ENCODE measurements at regions not wholly inside any gene's neighbourhood (a gene's known extent, or its start where the extent isn't known, plus 50 kb on each side); places are given as distances from the start of the nearest gene placed in this dataset.

DNA sequence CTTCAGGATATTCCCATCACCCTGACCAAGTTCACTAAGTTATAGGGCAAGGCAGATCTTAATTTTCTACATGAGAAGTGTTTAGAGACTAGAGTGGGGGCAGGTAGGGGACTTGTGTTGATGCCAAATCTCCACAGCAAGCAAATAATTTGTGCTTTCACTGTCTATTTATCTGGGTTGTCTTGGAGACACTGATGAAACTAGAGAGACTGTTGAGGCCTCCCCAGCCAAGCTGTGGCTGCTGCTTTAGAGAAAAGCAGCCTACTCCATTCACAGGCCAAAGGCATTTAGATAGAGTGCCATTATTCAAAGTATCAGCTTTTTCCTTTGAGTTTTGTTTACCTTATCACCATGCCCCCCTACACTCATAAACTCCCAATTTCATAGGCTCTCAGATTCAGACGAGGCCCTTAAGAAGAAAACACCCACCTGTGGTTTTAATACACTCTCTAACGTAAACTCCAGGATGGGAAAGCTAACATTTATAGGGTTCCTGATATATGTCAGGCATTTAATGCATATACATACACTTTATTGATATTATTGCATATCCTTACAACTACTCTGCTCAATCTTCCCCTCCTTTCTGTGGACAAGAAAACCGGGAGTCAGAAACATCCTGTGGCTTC lies 130.4 kb upstream of the FOXB1 start:
- H3K27me3 ChIP-seq (ENCODE audit: control insufficient read depth, insufficient read depth, low read length): peaks cover 3% of the 10 kb centered on the region
- no peak for DNase-seq
- no peaks in the 10 kb centered on the region for H3K9me3 ChIP-seq (replicated peaks; ENCODE audit: control insufficient read depth, low read depth, low read length)
- no peak overlapping the region for H3K27ac ChIP-seq (ENCODE audit: low read length)
- H3K4me1 ChIP-seq (ENCODE audit: control insufficient read depth, insufficient read depth, low read length): no peaks in the 10 kb centered on the region
- WGBS (ENCODE audit: insufficient coverage): 60% methylated on average over 1 of the region's 3 CpGs
- H3K4me3 ChIP-seq (ENCODE audit: low read length): no peak overlapping the region
- no peaks in the 10 kb centered on the region for H3K36me3 ChIP-seq (ENCODE audit: control insufficient read depth, insufficient read depth, low read length)

DNA sequence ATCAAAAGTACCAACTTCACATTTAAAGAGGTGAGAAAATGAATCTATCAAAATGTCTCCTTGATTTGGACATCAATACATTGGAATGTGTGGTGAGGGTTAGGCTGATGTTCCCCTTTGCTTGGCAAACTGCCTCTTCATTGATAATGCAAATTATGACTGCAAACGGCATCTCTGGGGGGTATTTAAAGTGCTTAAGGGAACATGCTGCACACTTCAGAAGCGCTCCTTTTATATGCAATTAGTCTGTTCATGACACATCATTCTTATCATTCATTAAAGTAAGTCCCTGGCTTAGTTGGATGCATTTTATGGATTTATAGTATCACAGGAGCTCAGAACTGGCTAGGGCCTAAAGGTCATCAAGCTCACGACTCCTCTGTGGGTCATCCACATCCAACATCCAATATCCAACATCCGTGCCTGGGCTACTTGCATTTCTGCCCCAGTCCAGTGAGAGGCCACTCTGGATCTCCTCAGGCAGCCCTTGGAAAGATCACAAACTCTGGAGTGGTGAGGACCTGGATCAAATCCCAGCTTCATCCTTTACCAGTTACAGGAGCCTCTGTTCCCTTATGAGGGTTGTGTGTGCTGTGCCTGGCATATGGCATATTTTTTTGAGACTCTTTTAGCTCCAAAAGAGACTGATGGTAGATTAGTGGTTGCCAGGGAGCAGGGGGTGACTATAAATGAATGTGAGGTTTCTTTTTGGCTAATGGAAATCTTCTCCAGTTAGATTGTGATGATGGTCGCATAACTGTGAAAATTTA lies 136.8 kb upstream of the FOXB1 start:
- peaks cover 7% of the 10 kb centered on the region for H3K27me3 ChIP-seq (ENCODE audit: control insufficient read depth, insufficient read depth, low read length)
- H3K27ac ChIP-seq (ENCODE audit: low read length): no peak overlapping the region
- WGBS (ENCODE audit: insufficient coverage): 67% methylated on average over 1 of the region's 5 CpGs

GRCh38 chr15:59866642-59867041 lies 137.5 kb upstream of the FOXB1 start:
- WGBS (ENCODE audit: insufficient coverage): no CpG with 5 or more reads among the region's 4 CpGs
- peak; percentile 1 for DNase-seq
- no peaks in the 10 kb centered on the region for H3K4me1 ChIP-seq (ENCODE audit: control insufficient read depth, insufficient read depth, low read length)
- H3K27me3 ChIP-seq (ENCODE audit: control insufficient read depth, insufficient read depth, low read length): peaks cover 7% of the 10 kb centered on the region
- H3K4me3 ChIP-seq (ENCODE audit: low read length): no peak overlapping the region
- no peaks in the 10 kb centered on the region for H3K36me3 ChIP-seq (ENCODE audit: control insufficient read depth, insufficient read depth, low read length)
- H3K9me3 ChIP-seq (replicated peaks; ENCODE audit: control insufficient read depth, low read depth, low read length): no peaks in the 10 kb centered on the region
- no peak overlapping the region for H3K27ac ChIP-seq (ENCODE audit: low read length)

More for the DNA sequence above, 136.8 kb upstream of the FOXB1 start:
- no peak overlapping the region for H3K4me3 ChIP-seq (ENCODE audit: low read length)
- no peaks in the 10 kb centered on the region for H3K4me1 ChIP-seq (ENCODE audit: control insufficient read depth, insufficient read depth, low read length)
- no peaks in the 10 kb centered on the region for H3K36me3 ChIP-seq (ENCODE audit: control insufficient read depth, insufficient read depth, low read length)
- H3K9me3 ChIP-seq (replicated peaks; ENCODE audit: control insufficient read depth, low read depth, low read length): no peaks in the 10 kb centered on the region
- DNase-seq: no peak

DNA sequence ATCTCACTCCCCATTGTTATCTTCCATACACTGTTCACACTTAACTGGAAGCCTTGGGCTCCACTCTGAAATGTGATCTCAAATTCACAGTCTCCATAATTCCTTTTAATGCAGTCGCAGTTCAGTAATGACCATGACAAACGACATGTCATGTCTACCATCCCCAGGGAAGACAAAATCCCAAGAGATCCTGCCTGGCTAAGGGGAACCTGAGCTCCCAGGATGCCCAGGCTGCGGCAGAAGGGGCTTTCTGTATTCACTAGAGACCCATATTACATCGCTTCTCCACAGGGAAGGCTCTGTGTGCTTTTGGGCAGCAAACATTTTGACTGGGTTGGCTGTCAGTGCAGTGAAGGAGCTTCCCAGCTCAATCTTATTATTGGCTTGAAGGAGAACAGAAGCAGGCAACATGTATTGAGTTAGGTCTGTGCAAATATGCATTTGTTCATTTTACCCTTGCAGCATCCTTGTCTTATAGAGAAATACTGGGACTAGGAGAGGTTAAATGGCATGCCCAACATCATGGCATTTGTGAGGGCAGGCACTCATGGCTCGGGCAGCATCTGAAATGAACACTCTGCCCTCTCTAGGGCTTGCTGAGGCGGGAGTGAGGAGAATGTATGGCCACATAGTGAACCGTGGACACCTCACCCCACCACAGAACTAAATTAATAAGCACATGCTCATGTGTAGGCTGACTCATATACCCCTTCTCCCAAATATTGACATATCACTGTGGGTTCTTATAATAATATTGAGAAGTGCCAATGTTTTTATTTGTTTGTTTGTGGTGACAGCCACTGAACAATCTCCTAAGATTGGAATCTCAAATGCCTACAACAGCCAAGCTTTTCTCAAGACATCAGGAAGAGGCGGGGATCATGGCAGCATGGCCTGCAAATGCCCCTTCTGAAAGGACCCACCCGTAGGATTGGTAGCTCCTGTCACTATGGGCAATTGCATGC lies 141.6 kb upstream of the FOXB1 start:
- Histone ChIP-seq H3K27me3 (ENCODE audit: control insufficient read depth, insufficient read depth, low read length) (peaks cover 4% of the 10 kb centered on the region), H3K4me1 (ENCODE audit: control insufficient read depth, insufficient read depth, low read length) (no peaks in the 10 kb centered on the region), H3K4me3 (ENCODE audit: low read length) (no peak overlapping the region), H3K9me3 (replicated peaks; ENCODE audit: control insufficient read depth, low read depth, low read length) (no peaks in the 10 kb centered on the region), H3K36me3 (ENCODE audit: control insufficient read depth, insufficient read depth, low read length) (no peaks in the 10 kb centered on the region), H3K27ac (ENCODE audit: low read length) (no peak overlapping the region)
- 72% methylated on average over 3 of the region's 9 CpGs for WGBS (ENCODE audit: insufficient coverage)
- DNase-seq: no peak

DNA sequence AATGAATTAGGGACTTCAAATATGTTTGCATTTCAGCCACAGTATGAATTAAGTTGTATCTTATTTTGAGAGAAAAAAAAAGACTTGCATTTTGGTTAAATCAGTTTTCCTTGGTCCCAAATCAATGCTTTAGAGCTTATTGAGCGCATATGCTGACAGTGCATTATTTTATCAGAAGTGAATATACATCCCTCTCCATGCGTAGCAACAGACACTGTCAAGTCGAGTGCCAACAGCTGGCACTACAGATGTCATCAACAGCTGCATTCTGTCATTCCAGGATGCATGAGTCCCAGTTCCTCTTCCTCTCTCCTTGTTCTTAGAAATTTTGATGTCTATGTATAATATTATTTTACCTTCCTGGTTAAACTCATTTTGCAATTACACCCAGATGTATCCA lies 156.1 kb upstream of the FOXB1 start:
- DNase-seq: peak; percentile 40
- Histone ChIP-seq H3K27ac (ENCODE audit: low read length) (no peak overlapping the region), H3K27me3 (ENCODE audit: control insufficient read depth, insufficient read depth, low read length) (no peaks in the 10 kb centered on the region), H3K36me3 (ENCODE audit: control insufficient read depth, insufficient read depth, low read length) (no peaks in the 10 kb centered on the region), H3K4me3 (ENCODE audit: low read length) (no peak overlapping the region), H3K4me1 (ENCODE audit: control insufficient read depth, insufficient read depth, low read length) (no peaks in the 10 kb centered on the region), H3K9me3 (replicated peaks; ENCODE audit: control insufficient read depth, low read depth, low read length) (no peaks in the 10 kb centered on the region)
- 80% methylated on average over 1 of the region's 3 CpGs for WGBS (ENCODE audit: insufficient coverage)

DNA sequence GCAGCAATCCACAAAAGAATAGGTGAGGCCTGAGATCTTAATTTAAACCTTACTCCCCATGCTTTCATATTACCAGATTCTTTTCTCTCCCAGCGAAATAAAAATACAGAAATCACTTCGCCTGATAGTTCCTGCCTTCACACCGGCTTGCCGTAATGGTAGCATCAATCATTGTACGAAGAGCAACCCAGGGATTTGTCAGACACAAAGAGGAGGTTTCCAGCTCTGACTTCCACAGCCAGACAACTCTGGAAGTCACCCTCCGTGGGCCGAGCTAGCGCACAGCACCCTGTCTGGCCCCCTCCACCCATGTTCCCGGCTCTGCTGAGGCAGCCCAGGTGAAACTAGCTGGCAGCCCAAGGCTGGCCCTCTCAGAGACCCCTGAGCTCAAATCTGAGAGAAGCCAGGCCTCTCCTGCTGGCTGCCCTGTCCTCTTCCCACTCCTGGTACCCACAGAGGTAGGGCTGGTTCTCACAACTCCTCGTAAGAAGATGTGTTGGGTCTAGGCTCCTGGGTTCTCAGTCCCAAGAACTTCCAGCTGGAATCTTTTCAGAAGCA lies 156.9 kb upstream of the BNIP2 start:
- Histone ChIP-seq H3K4me3 (ENCODE audit: low read length) (no peak overlapping the region), H3K9me3 (replicated peaks; ENCODE audit: control insufficient read depth, low read depth, low read length) (no peaks in the 10 kb centered on the region), H3K27ac (ENCODE audit: low read length) (no peak overlapping the region), H3K27me3 (ENCODE audit: control insufficient read depth, insufficient read depth, low read length) (no peaks in the 10 kb centered on the region), H3K4me1 (ENCODE audit: control insufficient read depth, insufficient read depth, low read length) (no peaks in the 10 kb centered on the region), H3K36me3 (ENCODE audit: control insufficient read depth, insufficient read depth, low read length) (no peaks in the 10 kb centered on the region)
- no peak for DNase-seq
- 88% methylated on average over 10 of the region's 10 CpGs for WGBS (ENCODE audit: insufficient coverage)

GRCh38 chr15:59843609-59844008 lies 154.5 kb upstream of the BNIP2 start:
- H3K36me3 ChIP-seq (ENCODE audit: control insufficient read depth, insufficient read depth, low read length): no peaks in the 10 kb centered on the region
- H3K4me3 ChIP-seq (ENCODE audit: low read length): no peak overlapping the region
- H3K4me1 ChIP-seq (ENCODE audit: control insufficient read depth, insufficient read depth, low read length): no peaks in the 10 kb centered on the region
- no peaks in the 10 kb centered on the region for H3K9me3 ChIP-seq (replicated peaks; ENCODE audit: control insufficient read depth, low read depth, low read length)
- 67% methylated on average over 1 of the region's 4 CpGs for WGBS (ENCODE audit: insufficient coverage)
- H3K27ac ChIP-seq (ENCODE audit: low read length): no peak overlapping the region
- no peak for DNase-seq
- H3K27me3 ChIP-seq (ENCODE audit: control insufficient read depth, insufficient read depth, low read length): no peaks in the 10 kb centered on the region

DNA sequence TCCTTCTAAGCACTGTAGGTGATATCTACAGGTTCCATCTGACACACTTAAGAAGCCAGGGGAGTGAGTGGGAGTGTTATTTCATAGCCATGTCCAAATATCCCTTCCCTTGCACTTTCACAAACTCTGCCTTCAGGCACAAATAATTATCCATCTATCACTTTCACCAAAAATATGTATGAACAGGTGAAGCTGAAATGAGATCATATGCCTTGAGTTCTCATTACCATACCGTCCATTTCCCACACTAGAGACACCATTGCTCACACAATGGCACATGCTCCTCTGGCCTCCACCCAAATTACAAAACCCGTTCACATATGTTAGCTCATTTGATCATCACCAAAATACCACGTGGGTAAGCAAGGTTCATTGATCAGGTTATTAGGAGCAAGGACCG lies 151.9 kb upstream of the BNIP2 start:
- no peak overlapping the region for H3K27ac ChIP-seq (ENCODE audit: low read length)
- H3K36me3 ChIP-seq (ENCODE audit: control insufficient read depth, insufficient read depth, low read length): no peaks in the 10 kb centered on the region
- no CpG with 5 or more reads among the region's 4 CpGs for WGBS (ENCODE audit: insufficient coverage)
- H3K4me1 ChIP-seq (ENCODE audit: control insufficient read depth, insufficient read depth, low read length): no peaks in the 10 kb centered on the region
- H3K27me3 ChIP-seq (ENCODE audit: control insufficient read depth, insufficient read depth, low read length): no peaks in the 10 kb centered on the region
- no peak overlapping the region for H3K4me3 ChIP-seq (ENCODE audit: low read length)
- no peaks in the 10 kb centered on the region for H3K9me3 ChIP-seq (replicated peaks; ENCODE audit: control insufficient read depth, low read depth, low read length)
- no peak for DNase-seq

DNA sequence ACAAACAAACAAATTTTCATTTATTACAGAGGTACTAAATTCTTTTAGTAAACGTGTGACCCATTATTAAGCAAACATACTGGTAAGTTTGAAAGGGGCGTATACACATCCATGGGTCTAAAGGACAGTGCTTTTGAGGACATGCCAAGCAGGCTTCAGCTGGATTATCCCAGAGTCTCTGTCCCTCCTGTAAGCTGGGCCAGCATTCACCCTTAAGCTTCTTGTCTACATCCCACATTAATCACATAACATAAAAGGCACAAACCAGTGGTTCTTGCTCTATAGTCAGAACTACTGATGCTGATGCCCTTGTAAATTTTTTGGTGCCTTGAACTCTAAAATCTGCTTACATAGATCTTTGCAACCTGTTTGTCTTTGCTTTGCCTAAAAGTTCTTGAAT lies 150.8 kb upstream of the BNIP2 start:
- Histone ChIP-seq H3K27me3 (ENCODE audit: control insufficient read depth, insufficient read depth, low read length) (no peaks in the 10 kb centered on the region), H3K9me3 (replicated peaks; ENCODE audit: control insufficient read depth, low read depth, low read length) (no peaks in the 10 kb centered on the region), H3K4me3 (ENCODE audit: low read length) (no peak overlapping the region), H3K36me3 (ENCODE audit: control insufficient read depth, insufficient read depth, low read length) (no peaks in the 10 kb centered on the region), H3K4me1 (ENCODE audit: control insufficient read depth, insufficient read depth, low read length) (no peaks in the 10 kb centered on the region), H3K27ac (ENCODE audit: low read length) (no peak overlapping the region)
- DNase-seq: no peak
- WGBS (ENCODE audit: insufficient coverage): 67% methylated on average over 1 of the region's 2 CpGs

GRCh38 chr15:59838900-59839299 lies 149.8 kb upstream of the BNIP2 start:
- 37% methylated on average over 3 of the region's 4 CpGs for WGBS (ENCODE audit: insufficient coverage)
- no peaks in the 10 kb centered on the region for H3K27me3 ChIP-seq (ENCODE audit: control insufficient read depth, insufficient read depth, low read length)

More at GRCh38 chr15:59838900-59839299, 149.8 kb upstream of the BNIP2 start:
- Histone ChIP-seq H3K9me3 (replicated peaks; ENCODE audit: control insufficient read depth, low read depth, low read length) (no peaks in the 10 kb centered on the region), H3K36me3 (ENCODE audit: control insufficient read depth, insufficient read depth, low read length) (no peaks in the 10 kb centered on the region), H3K27ac (ENCODE audit: low read length) (no peak overlapping the region), H3K4me1 (ENCODE audit: control insufficient read depth, insufficient read depth, low read length) (no peaks in the 10 kb centered on the region), H3K4me3 (ENCODE audit: low read length) (no peak overlapping the region)
- DNase-seq: no peak
